Left kidney (tissue), 1 donor: ENCODE measurements at regions not wholly inside any gene's neighbourhood (a gene's known extent, or its start where the extent isn't known, plus 50 kb on each side); places are given as distances from the start of the nearest gene placed in this dataset.

Experiments
- DNase-seq: peaks from one replicate; pipeline ENCODE4 v3.0.0-alpha.2; 2013

GRCh38 chr15:88382482-88382983, 84.7 kb downstream of the MRPL46 start:
- peak; percentile 28 for DNase-seq

GRCh38 chr15:88378188-88378637, 89.0 kb downstream of the MRPL46 start:
- no peak for DNase-seq

DNA sequence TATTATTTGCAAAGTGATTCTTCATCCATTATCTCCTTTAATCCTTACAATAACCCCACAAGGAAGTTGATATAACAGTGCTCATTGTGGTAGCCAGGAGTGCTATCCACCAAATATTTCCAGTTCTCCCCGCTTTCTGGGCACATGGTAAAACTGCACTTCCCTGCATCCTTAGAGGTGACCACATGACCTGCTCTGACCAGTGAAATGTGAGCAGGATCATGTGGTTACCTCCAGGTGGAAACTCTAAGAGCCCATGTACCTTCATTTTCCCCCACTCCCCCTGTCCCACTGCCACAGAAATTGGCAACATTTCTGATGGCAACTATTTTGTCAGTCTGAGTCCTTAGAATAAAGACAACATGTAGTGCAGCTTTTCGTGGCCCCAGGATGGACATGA, 89.7 kb downstream of the MRPL46 start:
- no peak for DNase-seq

DNA sequence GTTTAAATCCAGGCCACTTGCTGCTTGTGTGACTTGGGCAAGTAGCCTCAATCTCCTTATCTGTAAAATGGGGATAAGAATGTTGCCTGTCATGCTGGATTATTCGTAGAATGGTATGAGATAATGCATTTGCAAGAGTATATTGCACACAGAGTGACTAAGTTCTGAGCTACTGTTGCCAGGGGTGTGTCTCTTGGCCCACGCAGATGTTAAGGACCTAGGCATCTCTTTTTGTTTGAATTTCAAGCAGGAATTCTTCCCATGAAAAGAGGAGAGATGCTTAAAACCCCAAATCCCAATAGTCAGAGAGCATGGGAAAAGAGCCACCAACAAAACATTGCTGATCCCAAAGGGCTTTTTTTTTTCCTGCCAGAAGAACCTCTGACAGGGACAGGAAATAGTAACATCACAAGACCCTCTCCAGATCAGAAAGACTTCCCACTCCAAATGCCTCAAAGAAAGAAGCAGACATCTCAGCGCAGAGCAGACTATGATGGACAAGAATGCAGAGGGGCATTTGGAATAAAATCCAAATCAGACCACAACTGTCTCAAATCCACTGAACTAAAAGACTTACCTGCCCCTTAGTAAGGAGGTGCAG, 90.5 kb downstream of the MRPL46 start:
- DNase-seq, result no peak

DNA sequence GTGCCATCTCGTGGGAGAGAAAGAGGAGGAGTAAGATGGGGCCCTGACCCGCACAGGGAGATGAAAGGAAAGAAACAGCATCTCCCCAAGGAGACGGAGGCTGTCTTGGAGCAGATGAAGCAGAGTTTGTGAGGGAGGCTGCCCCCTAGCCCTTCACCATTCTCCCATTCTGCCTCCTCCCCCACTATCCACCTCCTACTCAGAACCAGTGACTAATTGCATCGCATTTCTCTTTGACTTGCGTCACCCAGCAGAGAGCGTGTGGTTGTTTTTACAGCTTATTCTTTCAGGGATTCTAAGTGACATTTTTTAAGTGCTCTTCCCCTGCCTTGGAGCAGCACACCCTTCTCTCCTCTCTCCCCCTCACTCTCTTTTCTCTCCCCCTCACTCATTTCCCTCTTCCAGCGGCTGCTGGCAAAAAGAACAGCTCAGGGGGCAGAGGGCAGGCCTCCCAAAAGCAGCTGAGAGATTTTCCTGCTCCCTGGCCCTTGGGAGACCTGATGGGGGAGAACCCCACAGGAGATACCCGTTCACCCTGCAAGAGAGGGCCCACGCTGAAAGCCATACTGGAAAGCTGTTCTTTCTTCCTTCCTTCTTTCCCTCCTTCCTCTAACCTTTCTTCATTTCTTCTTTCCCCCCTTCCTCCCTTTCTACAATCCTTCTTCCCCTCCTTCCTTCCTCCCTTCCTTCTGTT, 91.8 kb downstream of the MRPL46 start:
- peak; percentile 33 for DNase-seq

- no peak for DNase-seq
These were observed 102.1 kb downstream of the MRPL46 start for GRCh38 chr15:88365124-88365523.

DNA sequence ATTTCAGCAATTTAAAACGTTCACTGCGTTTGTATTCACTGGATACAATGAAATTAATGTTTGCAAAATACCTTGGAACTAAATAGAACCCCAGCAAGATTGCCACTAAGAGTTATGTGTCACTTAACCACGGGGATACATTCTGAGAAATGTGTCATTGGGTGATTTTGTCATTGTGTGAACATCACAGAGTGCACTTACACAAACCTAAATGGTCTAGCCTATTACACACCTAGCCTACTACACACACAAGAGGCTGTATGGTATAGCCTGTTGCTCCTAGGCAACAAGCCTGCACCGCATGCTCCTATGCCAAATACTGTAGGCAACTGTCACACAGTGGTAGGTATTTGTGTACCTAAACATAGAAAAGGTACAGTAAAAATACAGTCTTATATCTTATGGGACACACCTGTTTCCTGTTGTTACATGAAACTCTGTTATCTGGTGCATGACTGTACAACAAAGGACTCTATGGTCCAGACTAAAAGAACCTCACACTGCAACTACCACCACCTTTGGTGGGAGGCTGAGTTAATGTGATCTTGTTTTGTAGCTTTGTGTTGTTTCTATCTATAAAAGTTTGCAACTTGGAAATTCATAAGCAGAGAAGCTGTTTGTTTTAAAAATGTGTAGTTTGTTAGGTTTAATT, 92.2 kb upstream of the NTRK3 start:
- no peak for DNase-seq

DNA sequence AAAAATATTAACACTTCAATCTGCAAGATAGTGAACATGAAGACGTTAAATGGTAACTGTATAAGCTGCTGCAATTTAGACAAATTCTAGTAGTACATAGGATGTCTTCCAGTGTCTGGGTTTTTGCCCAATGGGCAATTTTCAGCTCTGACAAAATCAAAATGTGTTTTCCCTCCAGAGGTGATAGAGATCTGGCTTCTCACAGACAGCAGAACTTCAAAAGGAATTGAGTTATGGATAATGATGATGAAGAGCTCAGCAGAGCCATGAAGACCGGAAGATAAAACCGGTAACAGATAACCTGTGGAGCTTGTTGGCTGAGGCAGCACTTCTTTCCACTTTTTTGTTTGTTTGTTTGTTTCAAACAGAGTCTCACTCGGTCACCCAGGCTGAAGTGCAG, 89.4 kb upstream of the NTRK3 start:
- DNase-seq, result no peak

DNA sequence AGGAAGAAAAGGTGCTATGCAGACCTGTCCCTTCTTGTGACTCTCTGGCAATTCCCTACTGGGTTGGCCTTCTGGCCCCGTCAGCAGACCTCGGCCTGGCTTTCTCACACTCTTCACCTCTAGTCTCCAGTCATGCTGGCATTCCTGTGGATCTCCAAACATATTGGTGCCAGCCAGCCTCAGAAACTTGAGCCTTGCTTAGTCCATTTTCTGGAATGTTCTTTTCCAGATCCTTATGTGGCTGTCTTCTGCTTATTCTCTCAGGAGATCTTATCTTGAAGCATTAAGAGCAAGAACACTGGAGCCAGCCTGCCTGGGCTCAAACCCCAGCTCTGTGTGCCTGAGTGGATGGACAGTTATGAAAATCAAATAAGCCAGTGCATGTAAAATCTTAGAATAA, 88.2 kb upstream of the NTRK3 start:
- no peak for DNase-seq

GRCh38 chr15:88342666-88343065, 86.1 kb upstream of the NTRK3 start:
- no peak for DNase-seq

DNA sequence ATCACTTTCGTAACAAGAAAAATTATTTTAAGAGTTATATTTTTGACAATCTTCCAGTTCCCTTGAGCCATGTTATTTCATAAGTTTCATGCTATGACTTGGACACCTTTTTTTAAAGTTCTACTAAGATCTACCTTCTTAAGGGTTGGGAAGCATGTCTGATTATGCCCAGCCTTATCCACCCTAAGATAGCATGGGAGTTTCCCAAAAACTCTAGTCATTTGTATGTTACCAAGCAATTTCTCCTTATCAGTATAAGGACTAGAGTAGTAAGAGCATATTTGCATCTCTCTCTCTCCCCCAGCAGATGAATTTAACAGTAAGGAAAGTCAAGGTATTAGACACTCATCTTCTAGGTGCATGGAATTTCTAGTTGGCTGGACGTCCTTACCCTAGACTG, 85.1 kb upstream of the NTRK3 start:
- DNase-seq, result no peak

DNA sequence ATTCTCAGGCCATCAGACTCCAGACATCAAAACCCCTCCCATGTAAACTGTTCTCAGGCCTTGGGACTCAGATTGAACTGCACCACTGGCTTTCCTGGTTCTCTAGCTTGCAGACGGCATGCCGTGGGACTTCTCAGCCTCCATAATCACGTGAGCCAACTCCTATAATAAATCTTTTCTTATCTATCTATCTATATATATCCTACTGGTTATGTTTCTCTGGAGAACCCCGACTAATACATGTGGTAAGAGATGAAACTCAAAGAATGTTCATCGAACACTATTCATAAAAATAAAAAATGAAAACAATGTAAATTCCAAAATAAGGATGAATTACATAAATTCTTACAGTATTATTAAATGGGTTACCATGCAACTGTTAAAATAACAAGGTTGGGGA, 84.5 kb upstream of the NTRK3 start:
- DNase-seq, result no peak

GRCh38 chr15:88337993-88338392, 81.5 kb upstream of the NTRK3 start:
- DNase-seq, result no peak

DNA sequence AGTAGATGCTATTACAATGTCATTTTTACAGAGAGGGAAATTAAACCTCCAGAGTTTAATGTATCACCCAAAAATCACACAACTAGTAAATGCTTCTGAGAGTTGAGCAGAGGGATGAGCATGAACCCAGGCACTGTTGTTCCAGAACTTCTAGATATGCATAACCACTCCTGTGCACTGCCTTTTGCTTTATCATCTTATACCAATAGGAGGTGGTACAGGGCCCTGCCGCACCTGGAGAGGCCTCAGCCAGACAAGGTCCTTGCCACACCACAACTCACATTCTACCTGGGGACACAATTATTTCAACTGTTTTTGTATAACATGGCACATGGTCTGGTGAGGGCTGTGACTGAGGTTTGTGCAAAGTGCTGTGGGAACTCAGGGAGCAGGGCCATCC, 78.5 kb upstream of the NTRK3 start:
- DNase-seq, result no peak

DNA sequence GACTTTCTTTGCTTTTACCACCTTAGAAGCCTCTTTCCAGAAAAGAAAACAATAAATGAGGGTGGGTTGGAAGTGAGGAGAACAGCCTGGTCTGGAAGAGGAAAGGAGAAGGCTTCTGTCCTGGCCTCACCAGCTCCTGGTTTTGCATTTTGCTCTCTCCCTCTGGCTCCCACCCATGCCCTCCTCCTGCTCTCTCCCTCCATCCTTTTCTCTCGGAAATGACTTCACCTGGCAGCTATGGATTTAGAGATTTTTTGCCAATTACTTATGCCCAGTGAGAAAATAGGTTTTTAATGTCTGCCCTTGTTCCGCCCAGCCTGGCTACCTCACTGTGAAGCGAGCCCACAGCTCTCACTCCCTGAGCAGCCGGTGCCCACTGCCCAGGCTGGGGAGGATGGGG, 77.9 kb upstream of the NTRK3 start:
- no peak for DNase-seq

DNA sequence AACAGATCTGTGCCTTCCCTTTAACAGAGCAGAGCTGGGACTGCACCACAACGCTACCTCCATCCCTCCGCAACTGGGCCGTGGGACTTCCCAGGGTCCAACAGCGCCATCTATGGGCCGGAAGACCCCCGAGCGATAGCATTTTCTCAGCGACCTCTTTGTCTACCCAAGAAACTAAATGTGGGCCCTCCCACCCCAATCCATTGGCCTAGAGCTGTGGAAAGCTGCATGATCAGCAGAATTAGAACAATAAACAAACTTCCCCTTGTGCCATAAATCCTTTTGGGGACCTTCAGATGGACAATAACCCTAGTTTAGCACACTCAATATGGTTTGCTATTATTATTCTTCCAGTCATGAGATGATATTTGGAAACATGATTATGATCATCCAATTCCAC, 74.8 kb upstream of the NTRK3 start:
- DNase-seq, result peak; percentile 31

DNA sequence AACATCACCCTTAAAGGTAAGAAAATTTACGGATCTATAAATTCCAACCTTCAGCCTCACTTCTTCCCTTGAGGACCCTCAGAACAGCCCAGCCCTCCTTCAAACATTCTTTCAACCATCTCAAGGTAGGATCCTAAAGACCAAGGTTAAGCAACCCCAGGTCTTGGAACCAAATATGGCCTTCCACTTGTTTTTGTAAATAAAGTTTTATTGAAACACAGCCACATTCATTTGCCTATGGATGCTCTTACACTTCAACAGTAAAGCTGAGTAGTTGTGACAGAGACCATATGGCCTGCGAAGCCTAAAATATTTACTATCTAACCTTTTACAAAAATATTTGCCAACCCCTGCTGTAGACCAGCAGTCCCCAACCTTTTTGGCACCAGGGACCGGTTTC, 70.4 kb upstream of the NTRK3 start:
- DNase-seq, result no peak

GRCh38 chr15:88324741-88325065, 68.2 kb upstream of the NTRK3 start:
- no peak for DNase-seq

DNA sequence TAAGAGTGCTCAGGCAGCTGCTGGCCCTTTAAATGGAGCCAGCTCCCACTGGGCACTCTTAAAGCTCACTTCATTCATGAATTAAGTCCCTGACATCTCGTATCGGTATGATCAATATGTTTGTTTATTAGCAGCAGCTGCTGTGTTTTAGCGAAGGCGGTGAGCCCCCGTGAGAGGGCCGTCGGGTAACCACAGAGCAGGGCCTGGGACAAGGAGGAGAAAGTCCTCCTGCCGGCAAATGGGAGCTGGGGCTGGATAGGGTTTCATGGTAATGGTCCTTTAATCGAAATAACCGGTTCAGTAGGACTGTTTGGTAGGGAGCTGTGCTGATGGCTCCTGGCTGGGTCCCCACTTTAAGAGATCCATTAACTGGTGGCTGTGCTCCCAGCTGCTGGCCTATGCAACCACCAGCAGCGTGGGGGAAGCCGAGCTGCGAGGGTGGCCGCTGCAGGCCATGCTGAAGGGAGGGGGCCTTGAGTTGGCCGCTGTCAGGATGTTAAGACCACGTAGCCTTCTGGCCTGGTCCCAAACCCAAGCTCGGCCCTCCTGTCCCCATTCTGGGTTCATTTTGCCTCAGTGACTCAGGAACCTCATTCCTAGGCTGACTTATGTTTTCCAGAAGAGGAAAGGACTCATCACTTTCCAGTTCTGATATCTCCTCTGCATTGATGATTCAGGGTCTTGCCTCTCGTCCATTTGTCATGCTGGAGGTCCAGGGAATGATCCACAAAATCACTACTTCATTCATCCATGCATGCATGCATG, 67.6 kb upstream of the NTRK3 start:
- DNase-seq, result no peak

DNA sequence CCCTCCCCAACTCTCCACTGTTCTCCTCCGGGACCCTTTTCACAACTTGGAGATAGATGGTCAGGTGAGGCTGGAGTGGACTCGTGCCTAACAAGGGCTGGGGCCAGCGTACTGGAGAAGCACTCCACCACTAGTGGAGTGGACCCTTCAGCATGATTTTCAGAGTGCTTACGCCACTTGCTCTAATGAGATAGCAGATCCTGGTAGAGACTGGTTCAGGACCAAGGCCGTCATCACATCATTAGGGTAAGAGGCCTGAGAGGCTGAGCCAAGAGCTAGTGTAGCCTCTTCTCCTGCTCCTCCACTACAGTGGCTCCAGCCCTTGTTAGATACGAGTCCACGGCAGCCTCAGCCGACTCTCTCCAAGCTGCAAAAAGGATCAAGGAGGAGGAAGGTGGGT, 66.9 kb upstream of the NTRK3 start:
- no peak for DNase-seq

GRCh38 chr15:88322461-88322860, 65.9 kb upstream of the NTRK3 start:
- no peak for DNase-seq

- DNase-seq, result no peak
These were observed 64.7 kb upstream of the NTRK3 start for GRCh38 chr15:88321271-88321670.

DNA sequence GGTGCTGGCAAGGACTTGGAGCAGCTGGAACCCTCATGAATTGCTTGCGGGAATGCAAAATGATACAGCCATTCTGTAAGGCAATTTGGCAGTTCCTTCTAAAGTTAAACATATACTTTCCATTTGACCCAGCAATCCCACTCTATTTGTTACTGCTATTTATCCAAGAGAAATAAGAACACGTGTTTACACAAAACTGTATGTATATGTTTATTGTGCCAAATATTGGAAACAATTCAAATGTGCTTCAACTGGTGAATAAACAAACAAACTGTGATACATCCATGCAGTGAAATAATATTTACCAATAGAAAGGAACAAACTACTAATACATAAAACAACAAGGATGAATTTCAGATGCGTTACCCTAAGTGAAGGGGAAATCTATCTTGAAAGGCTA, 60.0 kb upstream of the NTRK3 start:
- no peak for DNase-seq
